Heart left ventricle (tissue), 16 donors: ENCODE measurements at regions not wholly inside any gene's neighbourhood (a gene's known extent, or its start where the extent isn't known, plus 50 kb on each side); places are given as distances from the start of the nearest gene placed in this dataset.

Experiments used
- ATAC-seq, 4 donors: fragments of 200-7000 bp; cut with Tn5 transposase; one replicate each; pipeline ENCODE4 v1.9.1; 2020 to 2022; ENCODE audit warnings: moderate library complexity in 4 of 4, mild to moderate bottlenecking in 3 of 4, moderate number of reproducible peaks in 1 of 4
- DNase-seq, 5 donors: peaks; one replicate each; pipeline ENCODE4 v3.0.0-alpha.2; 2020
- H3K27ac ChIP-seq, 12 donors: fragments of 200-600 bp; sonication (generic) in 4 of 12; one replicate each; pipeline versions ENCODE4 v1.5.0 to v1.8.0; 2016 to 2022; ENCODE audit warnings: mild to moderate bottlenecking in 2 of 12
- H3K27me3 ChIP-seq, 9 donors: fragments of 200-600 bp; sonication (generic) in 2 of 9; one replicate each; pipeline versions ENCODE4 v1.5.1 to v1.8.0; 2016 to 2022; ENCODE audit warnings: mild to moderate bottlenecking in 3 of 9
- H3K36me3 ChIP-seq, 9 donors: fragments of 200-600 bp; sonication (generic) in 2 of 9; one replicate each; pipeline versions ENCODE4 v1.5.0 to v1.8.0; 2018 to 2022; ENCODE audit warnings: mild to moderate bottlenecking in 2 of 9
- H3K4me1 ChIP-seq, 12 donors: fragments of 200-600 bp; sonication (generic) in 4 of 12; one replicate each; pipeline versions ENCODE4 v1.5.0 to v1.8.0; 2016 to 2022; ENCODE audit warnings: mild to moderate bottlenecking in 3 of 12
- H3K4me3 ChIP-seq, 12 donors: fragments of 200-600 bp; sonication (generic) in 4 of 12; one replicate each; pipeline versions ENCODE4 v1.5.0 to v1.8.0; 2017 to 2022; ENCODE audit warnings: mild to moderate bottlenecking in 9 of 12, moderate library complexity in 4 of 12
- H3K9me3 ChIP-seq, 12 donors: fragments of 200-600 bp; sonication (generic) in 4 of 12; one replicate each; pipeline versions ENCODE4 v1.5.0 to v1.8.0; 2016 to 2022; ENCODE audit warnings: mild to moderate bottlenecking in 1 of 12
- POLR2A ChIP-seq, 2 donors: fragments of 450-650 bp; IDR thresholded peaks; one replicate each; pipeline ENCODE4 v1.6.1; 2017; ENCODE audit warnings: antibody characterized with exemption in 2 of 2, mild to moderate bottlenecking in 2 of 2, moderate library complexity in 2 of 2
- WGBS, 4 donors: extraction: QIAGEN DNeasy Blood & Tissue Kit in 2 of 4; methylation state at CpG; one replicate each; pipeline versions ENCODE4 v1.1.5 to v1.1.7; 2013 to 2018; 5-methylcytosine and 5-hydroxymethylcytosine counted together
- intact Hi-C, 10 donors: fragments of 100-400 bp; cut with DNase I; formaldehyde crosslinking; loops; one replicate each; pipeline versions ENCODE4 v1.11.1 to v1.14.2; 2022
- TF ChIP-seq, protein P1 (sequence below), 12 donors: fragments of 200-600 bp; sonication (generic) in 4 of 12; IDR thresholded peaks; one replicate each; pipeline versions ENCODE4 v1.5.0 to v1.8.0; 2018 to 2022; ENCODE audit warnings: antibody characterized with exemption in 12 of 12, mild to moderate bottlenecking in 5 of 12
- donor health status: ischemic (EF 13 %, LVEDD 7.1; RV severe dilation, severe dysfunction).
- donor health status: healthy with polysubstance abuse.
- donor health status: DM: no; HTN: yes; CAD: no.
- donor health status: DM: no; HTN: no; CAD: no.
- donor health status: ischemic (EF 25% LVEDD 6.9; RV normal size, moderate dysfunction).
- donor health status: ischemic (EF 25% LVEDD 5.7; RV mildly dilated, moderate dysfunction).
- donor health status: healthy.
- donor health status: DM: yes; HTN: yes; CAD: no.
- donor health status: ischemic (EF 35%, LVEDD 5.7; RV mildly dilated, moderate dysfunction).
- donor health status: nonischemic (EF 11% LVEDD 7.7; RV severe dilation, severe dysfunction).
- donor health status: DM: yes; HTN: yes; CAD: no.
- donor health status: PGD.
- donor health status: ischemic (EF 29% LVEDD 5.4; RV normal size, mild dysfunction).
- donor health status: nonischemic (EF 23%, LVEDD 6.1; RV moderate dilation, normal function).

DNA sequence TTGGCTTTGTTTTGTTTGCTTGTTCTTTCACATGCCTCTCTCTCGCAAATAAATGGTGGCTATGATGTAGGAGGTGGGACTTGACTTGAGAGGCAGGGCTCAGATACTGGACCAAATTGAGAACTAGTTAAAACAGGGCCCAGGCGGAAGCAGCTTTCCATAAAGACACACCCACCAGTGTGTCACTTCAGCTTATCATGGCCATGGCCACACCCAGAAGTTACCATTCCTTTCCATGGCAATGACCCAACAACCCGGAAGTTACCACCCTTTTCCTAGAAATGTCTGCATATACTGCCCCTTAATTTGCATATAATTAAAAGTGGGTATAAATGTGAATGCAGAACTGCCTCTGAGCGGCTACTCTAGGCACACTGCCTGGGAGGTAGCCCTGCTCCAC, 62.6 kb upstream of the CNTN4 start:
- Histone ChIP-seq H3K4me1 (no peaks in the 10 kb centered on the region), H3K27ac (no peak overlapping the region), H3K27me3 (no peaks in the 10 kb centered on the region), H3K9me3 (no peaks in the 10 kb centered on the region), H3K4me3 (no peak overlapping the region), H3K36me3 (no peaks in the 10 kb centered on the region)
- TF ChIP-seq, protein P1, sequence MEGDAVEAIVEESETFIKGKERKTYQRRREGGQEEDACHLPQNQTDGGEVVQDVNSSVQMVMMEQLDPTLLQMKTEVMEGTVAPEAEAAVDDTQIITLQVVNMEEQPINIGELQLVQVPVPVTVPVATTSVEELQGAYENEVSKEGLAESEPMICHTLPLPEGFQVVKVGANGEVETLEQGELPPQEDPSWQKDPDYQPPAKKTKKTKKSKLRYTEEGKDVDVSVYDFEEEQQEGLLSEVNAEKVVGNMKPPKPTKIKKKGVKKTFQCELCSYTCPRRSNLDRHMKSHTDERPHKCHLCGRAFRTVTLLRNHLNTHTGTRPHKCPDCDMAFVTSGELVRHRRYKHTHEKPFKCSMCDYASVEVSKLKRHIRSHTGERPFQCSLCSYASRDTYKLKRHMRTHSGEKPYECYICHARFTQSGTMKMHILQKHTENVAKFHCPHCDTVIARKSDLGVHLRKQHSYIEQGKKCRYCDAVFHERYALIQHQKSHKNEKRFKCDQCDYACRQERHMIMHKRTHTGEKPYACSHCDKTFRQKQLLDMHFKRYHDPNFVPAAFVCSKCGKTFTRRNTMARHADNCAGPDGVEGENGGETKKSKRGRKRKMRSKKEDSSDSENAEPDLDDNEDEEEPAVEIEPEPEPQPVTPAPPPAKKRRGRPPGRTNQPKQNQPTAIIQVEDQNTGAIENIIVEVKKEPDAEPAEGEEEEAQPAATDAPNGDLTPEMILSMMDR (IDR thresholded peaks at IDR 0.05) = no peak
- TF ChIP-seq POLR2A (IDR thresholded peaks at IDR 0.05) = no peak
- 70 to 88% (median 82%) methylated on average over 4 of the region's 4 CpGs for WGBS, 4 donors
- no peak for DNase-seq
- no peak for ATAC-seq
- intact Hi-C loops = no loop called here

DNA sequence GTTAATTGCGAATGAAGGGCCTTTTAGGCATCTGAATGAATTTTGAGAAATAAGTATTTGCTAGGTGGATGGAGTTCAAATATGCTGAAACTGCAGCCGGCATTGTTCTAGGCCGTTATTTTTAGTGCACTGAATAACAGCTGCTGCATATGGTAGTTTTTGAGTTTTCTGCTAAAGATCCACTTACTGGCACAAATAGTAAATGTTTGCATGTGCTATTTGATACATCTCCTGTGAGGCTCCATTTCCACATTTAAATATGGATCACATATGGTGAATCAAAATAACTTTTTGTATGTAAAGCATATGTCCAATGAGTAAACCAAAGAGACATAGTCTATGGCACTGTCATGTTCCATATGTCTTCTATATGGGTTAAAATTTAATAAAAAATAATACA, 56.7 kb upstream of the CNTN4 start:
- 84 to 91% (median 85%) methylated on average over 3 of the region's 3 CpGs for WGBS, 4 donors
- DNase-seq (no peak), ATAC-seq (no peak)
- Histone ChIP-seq H3K4me3 (no peak overlapping the region), H3K36me3 (no peaks in the 10 kb centered on the region), H3K4me1 (no peaks in the 10 kb centered on the region), H3K9me3 (no peaks in the 10 kb centered on the region), H3K27ac (no peak overlapping the region), H3K27me3 (no peaks in the 10 kb centered on the region)
- intact Hi-C loops = no loop called here
- TF ChIP-seq, protein P1 (IDR thresholded peaks at IDR 0.05) = no peak
- no peak for TF ChIP-seq POLR2A (IDR thresholded peaks at IDR 0.05)
